Hippocampal formation (tissue), 2 donors: ENCODE measurements at regions not wholly inside any gene's neighbourhood (a gene's known extent, or its start where the extent isn't known, plus 50 kb on each side); places are given as distances from the start of the nearest gene placed in this dataset.
"Not testable (repeated sequence)": the region's sequence is repeated elsewhere in the genome, so short reads cannot be mapped to it uniquely, and the experiment has no call there.

Experiments used
- DNase-seq, 2 donors: peaks; one replicate each; lab custom pipeline; 2025; lab: John Stamatoyannopoulos, UW

GRCh38 chr13:109330123-109330522, 456.3 kb downstream of the IRS2 start:
- DNase-seq: no peak

GRCh38 chr13:109329175-109329574, 457.2 kb downstream of the IRS2 start:
- DNase-seq: no peak

DNA sequence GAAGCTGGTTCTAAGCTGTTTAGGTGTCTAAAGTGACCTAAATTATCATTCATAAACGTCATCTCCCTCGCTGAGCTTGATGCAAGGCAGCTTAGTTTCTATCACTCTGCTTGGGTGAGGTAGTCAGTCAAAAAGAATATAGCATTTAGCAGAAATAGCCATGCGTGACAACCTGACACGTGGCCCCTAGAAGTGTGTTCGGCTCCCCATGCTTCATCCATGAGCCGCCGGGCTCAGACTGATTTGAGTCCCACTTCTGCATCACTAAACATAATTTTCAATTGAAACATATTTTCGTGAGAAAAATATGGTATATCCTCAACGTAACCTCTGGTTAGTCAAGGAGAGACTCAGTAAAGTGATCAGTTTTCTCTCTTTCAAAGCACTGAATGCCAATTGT, 459.8 kb downstream of the IRS2 start:
- DNase-seq: no peak

DNA sequence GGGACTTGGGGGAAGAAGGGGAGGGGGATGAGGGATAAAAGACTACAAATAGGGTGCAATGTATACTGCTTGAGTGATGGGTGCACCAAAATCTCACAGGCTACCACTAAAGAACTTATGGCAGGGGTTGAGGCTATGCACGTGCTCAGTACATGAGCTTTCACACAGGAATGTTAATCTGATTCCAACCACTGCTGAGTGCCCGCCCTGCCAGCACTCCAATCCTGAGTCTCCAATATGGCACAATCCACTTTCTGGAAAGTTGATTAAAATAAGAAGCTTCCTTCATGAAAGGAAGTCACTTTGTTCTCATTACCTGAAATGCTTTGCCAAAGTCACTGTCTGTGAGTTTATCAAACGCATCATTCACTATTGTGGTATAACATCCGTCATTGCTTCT, 463.0 kb downstream of the IRS2 start:
- DNase-seq: no peak

- DNase-seq: no peak
Observed at GRCh38 chr13:109318945-109319590, 467.3 kb downstream of the IRS2 start.

- DNase-seq: no peak
Observed at GRCh38 chr13:109315481-109315880, 470.9 kb downstream of the IRS2 start.

DNA sequence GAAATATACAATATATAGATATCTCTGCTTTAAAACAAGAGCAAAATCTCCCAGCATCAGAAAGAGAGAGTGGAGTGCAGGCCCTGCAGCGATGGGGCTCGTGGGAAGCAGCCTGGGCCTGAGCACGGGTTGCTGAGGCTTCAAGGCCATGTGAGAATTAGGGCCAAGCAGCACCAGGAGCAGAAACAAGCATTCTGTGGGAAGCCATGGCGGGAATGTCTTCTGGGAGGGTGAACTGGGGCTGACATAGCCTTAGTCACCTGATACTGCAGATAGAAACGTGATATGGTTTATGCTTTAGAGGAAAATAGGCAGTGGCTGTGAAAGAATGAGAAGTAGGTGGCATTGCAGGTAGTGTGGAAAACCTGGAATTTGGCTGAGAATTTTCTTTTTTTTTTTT, 472.3 kb downstream of the IRS2 start:
- no peak for DNase-seq

- DNase-seq: no peak
Observed at GRCh38 chr13:109312399-109312798, 474.0 kb downstream of the IRS2 start.

GRCh38 chr13:109311431-109311976, 474.9 kb downstream of the IRS2 start:
- not testable (repeated sequence) for DNase-seq

DNA sequence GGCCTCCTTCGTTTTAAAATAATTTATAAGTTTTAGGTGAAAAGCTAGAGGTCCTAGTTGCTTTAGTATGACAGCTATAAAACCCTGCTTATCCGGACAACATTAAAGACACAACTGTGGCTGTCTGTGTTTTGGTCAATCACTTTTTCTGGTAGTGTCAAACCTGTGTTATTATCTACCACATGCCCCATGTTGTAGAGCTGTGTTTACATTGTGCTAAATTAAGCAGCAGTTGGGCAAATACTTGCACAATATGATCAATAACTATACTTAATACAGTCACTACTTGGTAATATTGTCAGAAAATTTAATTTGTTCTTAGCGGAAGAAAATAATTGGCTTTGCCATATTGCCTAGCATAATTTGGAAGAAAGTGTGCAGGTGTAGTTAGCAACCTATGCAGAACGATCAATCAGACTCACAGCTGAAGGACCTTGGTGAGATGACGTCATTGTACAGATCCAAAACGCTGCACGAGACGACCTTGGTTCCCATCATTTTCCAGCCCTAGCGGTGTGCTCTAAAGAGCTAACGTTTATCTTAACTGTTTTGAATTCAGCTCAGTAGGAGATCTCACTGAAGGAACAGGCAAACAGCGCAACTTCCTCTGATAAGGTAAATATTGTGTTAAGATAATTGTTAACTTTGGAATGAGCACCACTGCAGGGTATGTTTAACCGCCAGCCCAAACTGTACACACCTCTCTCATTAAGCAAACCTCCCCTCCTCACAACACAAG, 476.6 kb downstream of the IRS2 start:
- no peak for DNase-seq

DNA sequence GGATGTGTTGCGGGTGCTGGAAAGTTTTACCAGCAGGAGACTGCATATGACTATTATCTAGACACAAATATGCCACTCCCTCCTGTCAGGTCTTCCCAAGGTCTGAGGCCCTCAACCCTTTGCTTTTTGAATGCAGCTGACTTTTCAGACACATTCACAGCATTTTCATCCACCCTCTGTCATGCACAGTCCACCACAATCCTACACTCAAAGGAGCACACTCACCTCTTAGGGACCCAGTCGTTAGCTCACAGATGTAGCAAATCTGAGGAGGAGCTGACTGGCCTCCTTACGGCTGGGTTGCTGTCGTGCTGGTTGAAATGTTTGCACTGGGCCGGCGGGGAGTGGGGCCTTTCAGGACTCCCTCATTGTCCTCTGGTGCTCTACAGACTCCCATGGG, 479.4 kb downstream of the IRS2 start:
- no peak for DNase-seq

DNA sequence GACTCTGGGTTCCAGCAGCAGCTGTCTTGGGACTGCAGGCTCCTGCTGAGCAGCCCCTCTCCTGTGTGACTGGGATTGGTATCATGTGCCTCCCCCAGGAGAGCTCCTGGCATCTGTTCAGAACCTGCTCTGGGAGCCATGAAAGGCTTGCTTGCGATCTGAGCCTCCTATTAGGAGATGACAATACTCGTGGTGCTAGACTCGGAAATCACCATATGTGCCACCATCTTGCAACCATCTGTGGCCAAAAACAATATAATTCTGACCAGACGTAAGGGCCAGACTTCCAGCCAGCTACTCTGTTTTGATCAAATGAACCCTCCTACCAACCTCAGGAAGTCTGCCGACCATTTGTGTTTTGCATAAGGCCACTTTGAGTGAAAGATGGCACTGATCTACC, 484.7 kb downstream of the IRS2 start:
- DNase-seq: no peak

DNA sequence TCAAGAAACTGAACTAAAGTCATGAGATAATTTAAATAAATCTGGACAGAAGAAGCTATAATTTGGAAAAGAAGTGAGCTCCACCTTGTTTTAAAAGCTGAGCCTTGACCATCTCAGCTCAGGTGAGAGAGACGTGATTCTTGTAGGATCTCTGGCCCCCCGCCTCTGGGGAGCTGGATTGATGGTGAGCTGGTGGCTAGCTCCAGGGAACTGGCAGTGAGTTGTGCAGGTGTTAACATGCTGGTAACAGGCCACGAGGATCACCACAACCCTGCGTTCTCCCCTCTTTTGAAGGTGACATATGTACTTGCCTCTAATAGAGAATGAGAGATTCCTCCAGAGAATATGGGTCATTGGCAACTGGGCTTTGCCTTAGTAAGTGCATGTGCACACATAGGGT, 485.1 kb downstream of the IRS2 start:
- DNase-seq: no peak

GRCh38 chr13:109297628-109298027, 488.8 kb downstream of the IRS2 start:
- no peak for DNase-seq

DNA sequence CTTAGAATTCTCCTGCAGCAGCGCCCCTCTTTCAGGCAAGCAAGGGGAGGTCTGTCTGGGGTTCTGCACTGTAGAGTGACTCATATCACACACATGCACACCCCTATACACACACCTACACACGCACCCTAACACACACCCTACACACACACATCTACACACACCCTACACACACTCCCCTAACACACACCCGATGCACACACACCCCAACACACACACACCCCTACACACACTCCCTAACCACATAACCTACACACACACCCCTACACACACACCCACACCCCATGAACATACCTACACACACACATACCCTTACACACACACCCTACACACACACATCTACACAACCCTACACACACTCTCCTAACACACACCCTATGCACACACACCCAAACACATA, 493.2 kb downstream of the IRS2 start:
- no peak for DNase-seq

GRCh38 chr13:109288151-109288709, 498.2 kb downstream of the IRS2 start:
- no peak for DNase-seq

- no peak for DNase-seq
Observed at GRCh38 chr13:109287553-109287952, 498.8 kb downstream of the IRS2 start.

GRCh38 chr13:109285586-109285985, 500.8 kb downstream of the IRS2 start:
- DNase-seq: no peak

DNA sequence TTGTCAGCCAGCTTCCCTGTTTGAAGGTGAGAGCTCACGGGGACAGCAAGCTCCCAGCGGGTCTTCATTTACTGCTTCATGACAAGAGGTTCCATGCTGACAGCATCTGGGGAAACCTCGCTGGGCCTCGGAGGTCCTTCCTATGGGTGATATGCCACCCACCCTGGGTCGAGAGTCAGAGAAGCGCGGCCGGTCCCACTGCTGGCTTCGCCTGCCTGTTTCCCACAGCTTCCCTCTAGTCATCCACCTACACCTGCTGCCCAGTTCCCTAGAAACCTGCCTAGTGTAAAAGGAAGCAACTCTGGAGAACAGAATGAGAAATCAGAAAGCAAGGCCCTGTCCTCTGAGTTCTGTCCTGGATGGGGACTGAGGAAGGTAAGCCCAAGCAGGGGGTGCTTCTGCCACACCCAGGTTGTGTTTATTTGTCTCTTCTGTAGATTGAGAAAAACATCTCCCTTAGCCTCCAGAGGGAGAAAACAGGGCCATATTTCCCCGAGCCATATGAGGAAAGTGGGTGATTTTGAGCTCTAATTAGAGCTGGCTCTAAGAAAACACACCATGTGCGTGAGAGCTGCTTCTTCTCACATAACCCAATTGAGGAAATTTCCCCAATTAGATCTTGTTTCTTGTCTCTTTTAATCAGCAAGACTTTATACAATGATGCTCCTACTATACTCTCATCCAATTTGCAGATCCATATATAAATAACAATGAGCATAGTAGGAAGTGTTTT, 504.3 kb downstream of the IRS2 start:
- DNase-seq: no peak

- peak in 1 of 2 donors; percentile 18 for DNase-seq
Observed at GRCh38 chr13:109281017-109281902, 505.1 kb downstream of the IRS2 start.

- DNase-seq: no peak
Observed at GRCh38 chr13:109276261-109276660, 510.1 kb downstream of the IRS2 start.
